OCI-LY1 (cell line): ENCODE measurements at regions not wholly inside any gene's neighbourhood (a gene's known extent, or its start where the extent isn't known, plus 50 kb on each side); places are given as distances from the start of the nearest gene placed in this dataset.

Experiments
- CTCF ChIP-seq: fragments of 200-600 bp; sonication (generic), shearing (Covaris generic); IDR thresholded peaks from 2 replicates; pipeline ENCODE4 v1.5.1; 2017; ENCODE audit warnings: mild to moderate bottlenecking, antibody characterized with exemption, low read length, moderate library complexity, mixed read lengths
- EZH2 ChIP-seq: fragments of 200-600 bp; sonication (generic), shearing (Covaris generic); IDR thresholded peaks from 2 replicates; pipeline ENCODE4 v1.8.0; 2017; ENCODE audit warnings: borderline replicate concordance, mixed run types, mild to moderate bottlenecking, antibody characterized with exemption, low read length, moderate library complexity, mixed read lengths

GRCh38 chr19:30689474-30689873 lies 317.3 kb downstream of the ZNF536 start:
- TF ChIP-seq CTCF (no peak), EZH2 (no peak)
